ENCODE measurements at regions not wholly inside any gene's neighbourhood (a gene's known extent, or its start where the extent isn't known, plus 50 kb on each side); places are given as distances from the start of the nearest gene placed in this dataset.

DNA sequence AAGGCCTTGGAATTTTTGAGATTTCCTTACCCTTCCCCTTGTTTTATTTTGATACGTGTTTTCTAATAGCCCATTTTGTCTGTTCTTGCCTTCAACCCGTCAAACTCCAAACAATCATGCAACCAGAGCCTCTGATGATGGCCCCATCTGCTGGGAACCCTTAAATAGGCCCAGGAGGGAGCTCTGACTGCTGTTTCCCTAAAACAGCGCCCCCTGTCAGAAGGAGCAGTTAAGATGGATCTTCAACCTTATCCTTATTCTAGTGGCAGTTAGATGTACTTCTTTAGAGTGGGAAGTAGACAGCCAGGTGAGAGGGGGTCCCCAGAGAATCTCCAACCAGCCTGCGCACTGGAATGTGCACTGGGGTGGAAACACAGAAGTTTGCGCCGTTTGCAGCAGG, 1031.0 kb upstream of the PCDH9 start:
- DNase-seq, result no peak

DNA sequence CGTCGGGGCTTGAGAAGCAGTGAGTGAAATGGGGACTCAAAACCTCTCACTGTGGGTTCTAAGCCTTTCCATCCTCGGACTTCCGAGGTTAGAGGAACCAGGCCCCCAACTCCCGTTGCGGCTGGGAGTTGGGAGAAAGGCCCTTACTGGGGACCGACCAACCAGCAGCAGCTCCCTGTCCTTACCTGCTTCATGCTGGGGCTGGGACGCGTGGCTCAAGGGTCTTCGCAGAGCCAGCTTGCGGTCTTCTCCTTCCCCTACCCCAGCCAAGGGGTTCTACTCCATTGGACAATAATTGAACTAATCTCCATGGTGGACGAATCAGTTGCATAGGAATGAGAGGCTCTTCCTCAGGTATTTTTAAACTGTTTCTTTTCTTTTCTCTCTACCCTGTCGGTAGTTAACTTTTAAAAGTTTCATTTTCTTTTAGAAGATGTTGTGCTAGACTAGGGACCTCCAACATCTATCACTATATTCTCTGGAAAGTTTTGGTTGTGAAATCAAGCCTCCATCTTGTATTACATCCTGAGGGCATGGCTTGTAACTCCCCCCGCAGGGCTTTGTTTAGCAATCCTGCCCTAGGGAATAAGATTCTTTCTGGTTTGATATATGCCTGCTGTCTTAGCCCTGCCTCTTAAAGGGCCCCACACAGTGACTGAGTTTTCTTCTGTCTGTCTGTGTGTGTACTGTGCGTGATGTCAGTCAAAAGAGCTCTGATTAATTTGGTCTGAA, 1027.1 kb upstream of the PCDH9 start:
- DNase-seq, result no peak

DNA sequence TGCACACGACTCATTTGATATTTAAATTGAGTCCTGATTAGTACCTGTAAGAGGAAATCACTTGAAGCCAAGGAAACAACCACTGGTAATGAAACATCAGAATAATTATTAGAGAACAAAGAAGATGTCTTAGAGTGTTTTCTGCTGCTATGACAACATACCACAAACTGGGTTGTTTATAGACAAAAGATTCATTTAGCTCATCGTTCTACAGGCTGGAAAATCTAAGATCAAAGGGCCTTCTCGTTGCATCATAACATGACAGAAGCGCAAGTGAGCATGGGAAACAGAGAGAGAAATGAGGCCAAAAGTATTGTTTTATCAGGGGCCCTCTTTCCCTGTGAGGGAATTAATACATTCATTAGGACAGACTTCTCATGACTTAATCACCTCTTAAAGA, 1024.0 kb upstream of the PCDH9 start:
- no peak for DNase-seq

DNA sequence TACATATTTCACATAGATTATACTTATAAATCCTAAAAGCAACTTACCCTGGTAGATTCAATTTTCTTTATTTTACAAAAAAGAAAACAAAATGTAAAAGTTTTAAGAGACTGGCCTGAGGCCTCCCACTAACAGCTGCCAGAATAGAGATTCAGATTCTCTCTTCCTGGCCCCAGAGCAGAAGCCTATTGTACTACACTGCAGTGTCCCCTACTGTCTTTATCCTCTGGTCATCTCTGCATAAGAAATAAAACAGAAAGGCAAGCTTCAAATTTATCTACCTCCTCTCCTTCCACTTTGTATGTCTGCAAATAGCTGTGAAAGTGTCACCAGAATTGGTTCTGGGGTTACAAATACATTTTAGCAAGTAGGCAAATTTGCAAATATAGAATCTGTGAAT, 1004.1 kb upstream of the PCDH9 start:
- DNase-seq, result no peak

DNA sequence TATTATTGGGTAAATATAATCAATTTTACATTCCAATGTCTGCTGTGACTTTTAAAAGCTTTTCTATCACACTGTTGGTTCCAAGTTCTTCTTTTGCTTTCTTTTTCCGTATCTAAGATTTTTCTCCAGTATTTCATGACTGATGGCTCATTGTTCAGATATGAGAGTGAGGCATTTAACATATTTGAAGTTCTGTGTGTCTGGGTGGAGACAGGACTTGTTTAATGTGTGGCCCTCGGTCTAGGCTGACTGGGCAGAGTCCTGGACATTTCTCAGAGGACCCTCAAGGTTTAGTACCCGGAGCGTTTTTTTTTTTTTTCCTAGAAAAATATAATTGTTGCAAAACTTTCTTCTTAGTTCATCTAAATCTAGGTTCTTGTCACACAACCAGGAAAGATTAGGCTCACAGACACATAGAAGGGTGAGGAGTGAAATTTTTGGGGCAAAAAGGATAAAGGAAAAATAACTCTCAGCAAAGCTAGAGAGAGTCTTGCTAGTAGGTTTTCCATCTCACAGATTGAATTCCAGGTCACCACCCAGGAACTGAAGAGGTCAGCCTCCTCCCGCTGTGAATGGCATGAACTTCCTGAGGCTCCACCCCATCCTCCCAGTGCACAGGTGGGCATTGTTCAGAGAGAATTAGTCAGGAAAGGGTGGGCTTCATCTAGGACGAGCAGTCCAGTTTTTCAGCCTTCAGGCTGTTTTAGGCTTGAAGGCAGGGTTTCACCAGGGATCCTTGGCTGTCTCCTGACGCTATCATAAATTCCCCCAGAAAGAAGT, 1002.4 kb upstream of the PCDH9 start:
- no peak for DNase-seq

DNA sequence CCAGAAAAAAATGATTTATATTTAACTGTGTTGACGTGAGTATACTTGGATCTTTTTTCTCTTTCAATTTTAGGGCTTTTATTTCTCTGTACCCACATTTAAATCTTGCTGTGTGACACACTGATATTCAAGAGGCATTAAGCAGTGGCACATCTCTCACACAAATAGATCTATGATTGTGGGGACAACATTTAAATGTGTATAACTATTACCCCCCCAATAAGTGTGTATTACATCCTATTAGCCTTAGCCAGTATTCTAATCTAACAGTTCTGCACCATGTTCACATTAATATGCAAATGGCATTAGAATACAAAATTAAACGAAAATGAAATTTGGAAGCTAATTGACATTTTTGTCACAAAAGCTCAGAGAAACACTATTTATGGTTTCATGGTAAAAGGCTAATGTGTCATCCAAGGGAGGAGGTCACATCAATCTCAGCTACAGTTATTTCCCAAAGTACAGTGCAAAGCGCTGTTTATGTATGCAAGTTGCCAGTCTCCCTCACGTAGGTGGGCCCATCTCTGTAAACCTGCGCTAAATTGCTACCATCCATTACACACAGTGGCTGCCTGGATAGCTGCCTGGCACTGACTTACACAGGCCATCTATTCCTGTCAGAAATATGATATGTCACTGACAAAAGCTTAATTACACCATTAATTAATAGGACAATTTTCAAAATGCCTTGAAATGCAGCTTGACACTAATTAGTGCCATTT, 984.7 kb upstream of the PCDH9 start:
- DNase-seq, result no peak

DNA sequence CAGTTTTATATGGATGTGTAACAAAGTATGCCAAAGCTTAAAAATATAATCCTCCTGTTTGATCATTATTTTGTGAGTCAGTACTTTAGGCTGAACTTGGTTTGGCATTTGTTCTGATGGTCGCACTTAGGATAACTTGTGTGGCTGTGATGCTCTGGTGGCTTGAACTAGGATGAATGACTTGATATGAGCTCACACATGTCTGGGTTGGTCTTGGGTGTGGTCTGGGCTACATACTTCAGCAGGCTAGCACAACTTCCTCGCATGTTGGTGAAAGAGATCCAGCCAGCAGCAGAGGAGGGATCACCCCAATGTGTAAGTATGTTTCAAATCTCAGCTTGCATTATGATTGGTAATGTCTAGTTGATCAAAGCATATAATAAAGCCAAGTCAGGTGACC, 969.1 kb upstream of the PCDH9 start:
- DNase-seq, result no peak

DNA sequence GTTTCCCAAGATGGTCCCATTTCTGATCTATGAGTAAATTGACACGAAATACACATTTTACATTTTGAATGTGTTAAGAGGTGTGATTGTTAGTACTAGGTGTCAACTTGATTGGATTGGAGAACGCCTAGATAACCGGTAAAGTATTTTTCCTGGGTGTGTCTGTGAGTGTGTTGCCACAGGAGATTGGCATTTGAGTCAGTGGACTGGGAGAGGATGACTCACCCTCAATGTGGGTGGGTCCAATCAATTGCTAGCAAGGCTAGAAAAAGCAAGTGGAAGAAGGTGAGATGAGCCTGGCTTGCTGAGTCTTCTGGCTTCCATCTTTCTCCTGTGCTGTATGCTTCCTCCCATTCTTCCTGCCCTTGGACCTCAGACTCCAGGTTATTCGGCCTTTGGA, 960.7 kb upstream of the PCDH9 start:
- DNase-seq, result no peak

DNA sequence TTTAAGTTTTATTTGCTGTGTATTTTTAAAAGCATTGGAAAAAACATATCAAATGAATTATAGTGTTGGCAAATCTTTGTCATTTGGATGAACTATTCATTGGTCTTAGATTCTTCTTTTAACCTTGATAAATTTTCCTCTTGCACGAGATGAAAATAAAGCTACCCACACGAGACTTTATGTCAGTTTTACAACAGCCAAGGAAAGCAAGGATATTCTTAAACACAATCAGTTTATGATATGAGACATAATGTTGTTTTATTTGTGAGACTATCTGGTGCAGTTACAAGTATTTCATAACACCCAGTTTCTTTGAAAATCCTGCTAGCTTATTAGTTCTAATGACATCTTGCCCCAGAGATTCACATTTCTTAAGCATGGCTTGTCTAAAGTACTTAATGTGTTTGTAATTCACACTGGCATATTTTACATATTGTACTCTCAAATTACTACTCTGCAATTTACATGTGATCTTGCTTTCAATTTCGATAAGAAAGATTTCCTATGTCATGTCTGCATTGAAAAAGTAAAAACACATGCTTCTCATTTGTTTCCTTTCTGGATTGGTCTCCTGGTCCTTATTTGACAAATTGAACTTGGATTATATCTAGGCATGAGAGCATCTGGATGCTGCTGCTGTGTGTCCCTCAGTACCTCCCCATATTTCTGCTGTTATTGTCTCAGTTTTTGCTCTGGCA, 955.5 kb upstream of the PCDH9 start:
- no peak for DNase-seq

DNA sequence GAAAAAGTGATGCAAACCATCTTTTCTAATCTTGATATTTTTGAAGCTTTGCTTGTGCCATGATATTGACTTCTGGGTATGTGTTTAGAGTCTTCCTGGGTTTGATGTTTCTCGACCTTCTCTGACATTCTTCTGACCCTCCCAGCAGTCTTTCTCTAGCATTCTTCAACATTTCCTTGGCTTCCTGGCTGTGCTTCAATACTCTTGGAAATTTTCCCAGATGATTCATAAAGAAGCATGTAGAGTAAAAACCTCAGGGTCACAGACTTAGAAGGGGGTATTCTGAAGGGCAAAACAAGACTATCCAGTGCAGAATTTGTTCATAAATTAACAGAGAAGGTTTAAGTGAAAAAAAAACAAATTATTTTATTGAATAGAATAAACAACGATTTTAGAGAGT, 946.3 kb upstream of the PCDH9 start:
- no peak for DNase-seq

DNA sequence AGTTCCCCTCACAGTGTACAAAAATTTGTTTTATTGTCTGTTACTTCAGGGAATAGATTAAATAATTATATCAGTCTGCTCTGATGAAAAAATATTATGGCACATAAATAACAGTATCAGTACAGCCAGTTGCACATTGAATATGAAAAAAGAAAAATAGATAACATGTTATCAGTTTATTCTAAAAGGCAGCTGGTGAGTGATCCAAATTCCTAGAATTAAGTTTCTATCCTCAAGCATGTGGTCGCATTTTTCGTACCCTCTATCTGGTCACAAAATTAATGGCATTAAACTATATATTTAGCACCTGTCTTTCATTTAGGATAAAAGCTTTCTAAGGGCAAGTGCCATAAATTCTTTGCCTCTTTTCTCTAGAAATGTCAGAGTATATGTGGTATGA, 944.8 kb upstream of the PCDH9 start:
- no peak for DNase-seq

DNA sequence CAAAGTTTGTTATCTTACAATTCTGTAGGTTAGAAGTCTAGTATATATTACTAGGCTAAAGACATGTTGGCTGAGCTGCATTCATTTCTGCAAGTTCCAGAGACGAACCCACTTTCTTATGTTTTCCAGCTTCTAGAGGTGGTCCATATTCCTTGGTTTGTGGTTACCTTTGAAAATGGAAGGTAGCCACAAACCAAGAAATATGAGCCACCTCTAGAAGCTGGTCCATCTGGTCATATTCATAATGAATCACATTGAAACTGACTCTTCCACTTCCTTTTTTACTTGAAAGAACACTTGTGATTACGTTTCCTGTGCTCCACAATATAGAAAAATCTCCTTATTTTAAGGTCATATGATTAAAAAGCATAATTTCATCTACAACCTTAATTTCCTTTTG, 943.0 kb upstream of the PCDH9 start:
- DNase-seq, result no peak

DNA sequence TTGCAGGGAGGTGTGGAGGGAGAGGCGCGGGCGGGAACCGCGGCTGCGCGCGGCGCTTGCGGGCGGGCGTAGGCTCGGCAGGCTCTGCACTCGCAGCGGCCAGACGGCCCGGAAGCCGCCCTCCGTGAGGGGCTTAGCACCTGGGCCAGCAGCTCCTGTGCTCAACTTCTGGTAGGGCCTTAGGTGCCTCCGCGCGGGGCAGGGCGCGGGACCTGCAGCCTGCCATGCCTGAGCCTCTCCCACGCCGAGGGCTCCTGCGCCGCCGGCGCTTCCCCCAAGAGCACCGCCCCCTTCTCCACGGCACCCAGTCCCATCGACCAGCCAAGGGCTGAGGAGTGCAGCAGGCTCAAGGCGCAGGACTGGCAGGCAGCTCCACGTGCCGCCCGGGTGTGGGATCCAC, 940.8 kb upstream of the PCDH9 start:
- DNase-seq, result no peak

DNA sequence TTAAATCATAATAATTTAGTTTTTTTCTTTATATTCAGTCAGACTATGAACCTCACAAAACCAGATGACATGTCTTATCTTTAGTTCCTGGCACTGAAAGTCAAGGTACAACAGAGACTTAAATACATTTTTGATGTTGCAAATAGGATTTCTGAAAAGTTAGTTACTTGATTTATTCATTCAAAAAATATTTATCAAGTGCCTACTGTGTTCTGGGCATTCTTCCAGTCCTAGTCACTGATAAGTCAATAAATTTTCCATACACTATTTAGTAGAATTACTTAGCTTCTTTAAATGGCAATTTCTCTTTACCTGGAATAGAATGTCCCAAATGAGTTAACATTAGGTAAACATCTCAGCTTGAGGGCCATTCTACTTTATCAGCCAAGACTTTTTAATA, 938.3 kb upstream of the PCDH9 start:
- DNase-seq, result no peak

DNA sequence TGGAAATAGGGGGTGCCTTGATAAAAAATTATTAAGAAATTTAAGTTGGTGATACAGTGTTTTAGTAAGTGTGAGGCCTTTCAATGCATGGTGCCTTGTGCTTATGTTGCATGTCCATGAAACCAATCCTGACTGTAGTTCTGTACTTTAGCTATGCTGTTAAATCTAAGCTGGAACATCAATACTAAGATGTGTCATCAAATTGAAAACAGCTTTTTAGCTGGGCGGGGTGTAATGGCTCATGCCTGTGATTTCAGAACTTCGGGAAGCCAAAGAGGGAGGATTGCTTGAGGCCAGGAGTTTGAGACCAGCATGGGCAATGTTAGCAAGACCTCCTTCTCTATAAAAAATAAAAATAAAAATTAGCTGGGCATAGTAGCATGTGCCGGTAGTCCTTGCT, 930.3 kb upstream of the PCDH9 start:
- no peak for DNase-seq

DNA sequence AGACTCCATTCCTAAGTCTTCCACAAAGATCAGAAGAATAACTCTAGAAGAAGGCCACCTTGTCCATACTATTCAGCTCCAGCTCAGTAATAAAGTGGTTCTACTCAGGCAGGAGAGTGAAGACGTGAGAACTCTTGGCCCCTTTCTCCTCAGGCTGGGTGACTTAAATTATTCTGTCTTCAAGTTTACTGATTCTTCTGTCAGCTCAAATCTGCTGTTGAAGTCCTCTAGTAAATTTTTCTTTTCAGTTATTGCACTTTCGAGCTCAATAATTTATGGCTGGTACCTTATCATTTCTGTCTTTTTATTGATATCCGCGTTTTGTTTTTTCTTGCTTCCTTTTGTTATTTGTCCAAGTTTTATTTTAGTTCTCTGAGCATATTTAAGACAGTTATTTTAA, 922.3 kb upstream of the PCDH9 start:
- no peak for DNase-seq

DNA sequence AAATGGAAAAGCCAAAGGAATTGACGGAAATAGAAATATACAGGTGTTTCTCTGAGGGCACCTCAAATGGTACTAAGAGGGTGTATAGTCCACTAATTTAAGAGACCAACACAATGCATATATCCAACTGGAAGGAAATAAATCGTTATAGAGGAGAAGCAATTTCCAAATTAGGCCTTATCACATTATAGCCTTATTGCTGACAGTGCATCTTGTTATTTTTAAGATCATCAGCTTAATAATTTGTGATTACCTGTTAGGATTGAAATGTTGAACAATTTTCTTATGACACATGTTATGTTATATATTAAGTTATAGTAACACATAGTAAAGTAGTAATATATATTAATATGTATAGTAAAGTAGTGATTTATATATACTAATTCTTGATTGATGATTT, 915.7 kb upstream of the PCDH9 start:
- DNase-seq, result no peak

DNA sequence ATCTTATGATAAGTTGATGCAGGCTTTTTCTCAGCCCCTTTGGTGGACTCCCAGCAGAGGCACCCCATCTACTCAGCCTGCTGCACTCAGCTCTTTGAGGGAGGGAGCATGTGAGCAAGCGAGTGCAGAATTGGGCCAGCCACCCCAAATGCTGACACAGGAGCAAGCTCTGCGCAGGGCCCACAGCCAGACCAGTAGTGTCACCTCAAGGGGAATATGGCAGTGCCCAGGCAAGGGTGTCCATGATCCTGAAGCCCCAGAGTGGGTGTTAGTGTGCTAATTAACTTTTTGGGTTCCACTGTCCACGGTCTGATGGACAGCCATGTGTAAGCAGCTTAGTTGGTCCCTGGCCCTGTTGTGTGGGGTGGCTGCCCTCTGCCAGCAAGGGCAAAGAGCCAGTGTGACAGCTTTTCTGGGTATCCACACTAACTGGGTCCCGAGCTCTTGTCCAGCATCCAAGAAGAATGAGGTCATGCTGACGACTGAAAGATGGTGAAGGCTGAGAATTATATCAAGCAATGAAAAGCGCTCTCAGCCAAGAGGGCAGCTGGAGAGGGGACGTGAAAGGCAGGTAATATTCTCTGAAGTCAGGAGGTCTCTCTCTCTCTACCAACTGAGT, 898.3 kb upstream of the PCDH9 start:
- DNase-seq, result no peak

DNA sequence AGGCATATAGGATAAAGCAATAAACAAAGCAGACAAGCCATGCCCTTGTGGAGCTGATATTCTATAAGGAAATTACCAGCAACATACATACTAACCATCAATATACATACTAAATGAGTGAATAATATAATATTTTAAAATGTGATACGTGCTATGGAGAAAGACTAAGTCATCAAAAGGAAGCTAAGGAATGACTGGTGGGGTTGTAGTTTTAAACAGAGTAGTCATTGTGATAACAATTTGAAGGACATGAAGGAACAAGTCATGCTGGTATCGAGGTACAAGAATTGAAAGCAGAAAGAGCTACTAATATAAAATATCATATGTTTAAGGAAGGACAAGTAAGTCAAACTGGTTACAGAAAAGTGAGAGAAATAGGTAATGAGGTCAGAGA, 894.9 kb upstream of the PCDH9 start:
- no peak for DNase-seq

DNA sequence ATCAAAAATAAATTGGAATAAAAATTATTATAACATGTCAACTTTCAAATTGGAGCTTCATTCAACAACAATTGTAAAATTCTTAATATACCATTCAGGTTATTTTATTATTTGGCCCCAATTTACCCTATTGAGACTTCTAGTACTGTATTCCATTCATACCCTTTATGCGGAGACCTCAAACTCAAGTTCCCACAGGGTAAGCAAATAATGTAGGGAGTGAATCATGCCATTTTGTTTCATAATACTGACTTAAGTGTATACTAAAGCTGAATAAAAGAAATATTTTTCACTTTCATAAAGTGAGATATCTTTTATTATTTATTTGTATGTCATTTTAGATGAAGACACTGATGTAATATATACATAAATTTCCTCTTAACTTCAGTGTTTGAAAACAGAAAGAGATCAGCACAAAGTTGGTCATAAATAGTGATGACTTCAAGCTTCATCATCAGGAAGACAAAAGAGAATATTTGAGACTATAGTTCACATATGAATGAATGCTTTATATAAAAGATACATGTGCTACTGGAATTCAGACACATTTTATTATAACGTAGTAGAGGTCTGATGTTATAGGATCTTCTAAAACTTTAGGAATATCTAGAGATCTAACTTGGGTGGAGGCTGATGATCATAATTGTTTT, 894.4 kb upstream of the PCDH9 start:
- DNase-seq, result no peak

DNA sequence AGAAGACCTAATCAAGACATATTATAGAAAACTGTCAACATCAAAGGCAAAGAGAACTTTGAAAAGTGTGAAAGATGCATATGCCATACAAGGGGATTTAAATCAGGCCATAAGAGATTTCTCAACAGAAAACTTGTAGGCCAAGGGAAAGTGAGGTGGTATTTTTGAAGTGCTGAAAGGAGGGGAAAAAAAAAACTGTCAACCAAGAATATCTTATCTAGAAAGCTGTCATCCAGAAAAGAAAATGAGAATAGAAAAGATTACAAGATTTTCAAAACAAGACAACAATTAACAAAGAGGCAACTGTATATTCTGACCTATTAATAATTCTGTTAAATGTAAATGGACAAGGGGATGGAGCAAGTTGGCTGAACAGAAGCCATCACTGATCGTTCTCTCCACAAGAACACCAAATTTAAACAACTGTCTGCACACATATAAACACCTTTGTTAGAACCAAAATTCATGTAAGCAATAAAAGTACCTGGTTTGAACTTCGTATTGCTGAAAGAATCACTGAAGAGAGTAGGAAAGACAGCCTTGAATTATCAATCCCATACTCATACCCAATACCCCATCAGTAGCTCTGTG, 880.1 kb upstream of the PCDH9 start:
- no peak for DNase-seq

DNA sequence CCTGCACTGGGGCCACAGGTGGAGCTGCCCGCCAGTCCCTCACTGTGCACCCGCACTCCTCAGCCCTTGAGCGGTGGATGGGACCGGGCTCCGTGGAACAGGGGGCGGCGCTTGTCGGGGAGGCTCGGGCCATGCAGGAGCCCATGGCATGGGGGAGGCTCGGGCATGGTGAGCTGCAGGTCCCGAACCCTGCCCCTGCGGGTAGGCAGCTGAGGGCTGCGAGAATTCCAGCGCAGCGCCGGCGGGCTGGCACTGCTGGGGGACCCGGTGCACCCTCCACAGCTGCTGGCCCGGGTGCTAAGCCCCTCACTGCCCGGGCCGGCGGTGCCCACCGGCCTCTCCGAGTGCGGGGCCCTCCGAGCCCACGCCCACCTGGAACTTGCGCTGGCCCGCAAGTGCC, 877.5 kb upstream of the PCDH9 start:
- no peak for DNase-seq
